ENCODE measurements at regions not wholly inside any gene's neighbourhood (a gene's known extent, or its start where the extent isn't known, plus 50 kb on each side); places are given as distances from the start of the nearest gene placed in this dataset.
A peak's percentile ranks its signal among the peaks of the same experiment; 100 is the strongest.

- TF ChIP-seq CTCF (IDR thresholded peaks at IDR 0.05) = no peak
- Histone ChIP-seq H3K4me1 (ENCODE audit: low read depth) (peaks cover 3% of the 10 kb centered on the region), H3K9me3 (no peaks in the 10 kb centered on the region), H3K36me3 (ENCODE audit: low read depth) (no peaks in the 10 kb centered on the region), H3K4me3 (no peak overlapping the region)
- intact Hi-C loops (cut with DNase I, micrococcal nuclease) = no loop called here
- peak; percentile 62 for ATAC-seq
- no peak for DNase-seq
Observed at GRCh38 chr11:126129727-126130671, 67.3 kb upstream of the CDON start.

- DNase-seq = no peak
Observed at GRCh38 chr11:126127898-126128297, 65.2 kb upstream of the CDON start.

GRCh38 chr11:126127284-126127845 is 64.7 kb upstream of the CDON start:
- no peak for TF ChIP-seq CTCF (IDR thresholded peaks at IDR 0.05)
- intact Hi-C loops (cut with DNase I, micrococcal nuclease) = no loop called here
- Histone ChIP-seq H3K9me3 (no peaks in the 10 kb centered on the region), H3K36me3 (ENCODE audit: low read depth) (no peaks in the 10 kb centered on the region), H3K4me3 (no peak overlapping the region), H3K4me1 (ENCODE audit: low read depth) (peaks cover 3% of the 10 kb centered on the region)
- no peak for ATAC-seq
- DNase-seq = no peak

More at GRCh38 chr11:126127898-126128297, 65.2 kb upstream of the CDON start:
- intact Hi-C loops (cut with DNase I, micrococcal nuclease) = no loop called here
- H3K4me1 ChIP-seq (ENCODE audit: low read depth) = peaks cover 3% of the 10 kb centered on the region
- no peak for ATAC-seq
- H3K9me3 ChIP-seq = no peaks in the 10 kb centered on the region
- TF ChIP-seq CTCF (IDR thresholded peaks at IDR 0.05) = no peak
- H3K36me3 ChIP-seq (ENCODE audit: low read depth) = no peaks in the 10 kb centered on the region
- H3K4me3 ChIP-seq = no peak overlapping the region

GRCh38 chr11:126124231-126124661 is 61.6 kb upstream of the CDON start:
- Histone ChIP-seq H3K4me1 (ENCODE audit: low read depth) (no peaks in the 10 kb centered on the region), H3K9me3 (no peaks in the 10 kb centered on the region), H3K4me3 (no peak overlapping the region), H3K36me3 (ENCODE audit: low read depth) (no peaks in the 10 kb centered on the region)
- ATAC-seq (no peak), DNase-seq (no peak)
- TF ChIP-seq CTCF (IDR thresholded peaks at IDR 0.05) = no peak
- intact Hi-C loops (cut with DNase I, micrococcal nuclease) = no loop called here

- Histone ChIP-seq H3K36me3 (ENCODE audit: low read depth) (no peaks in the 10 kb centered on the region), H3K4me1 (ENCODE audit: low read depth) (no peaks in the 10 kb centered on the region), H3K9me3 (no peaks in the 10 kb centered on the region), H3K4me3 (no peak overlapping the region)
- no peak for TF ChIP-seq CTCF (IDR thresholded peaks at IDR 0.05)
- no peak for DNase-seq
- ATAC-seq = no peak
- intact Hi-C loops (cut with DNase I, micrococcal nuclease) = no loop called here
Observed at GRCh38 chr11:126123686-126124085, 61.0 kb upstream of the CDON start.
